Neuron (in vitro differentiated cells): ENCODE measurements at regions not wholly inside any gene's neighbourhood (a gene's known extent, or its start where the extent isn't known, plus 50 kb on each side); places are given as distances from the start of the nearest gene placed in this dataset.

Experiments used
- H2AFZ ChIP-seq: one replicate; pipeline ENCODE4 v1.6.1; 2013; ENCODE audit warnings: low read depth, mild to moderate bottlenecking, inconsistent platforms, low read length, moderate library complexity
- H3K27me3 ChIP-seq: one replicate; pipeline ENCODE4 v1.6.1; 2013; ENCODE audit warnings: low read length; ENCODE audit not compliant: insufficient read depth
- H3K36me3 ChIP-seq: one replicate; pipeline ENCODE4 v1.6.1; 2013; ENCODE audit warnings: low read length; ENCODE audit not compliant: insufficient read depth
- H3K4me1 ChIP-seq: one replicate; pipeline ENCODE4 v1.6.1; 2013; ENCODE audit warnings: low read length; ENCODE audit not compliant: insufficient read depth
- H3K4me3 ChIP-seq: 2 replicates; pipeline ENCODE4 v1.5.1; 2013; ENCODE audit warnings: mild to moderate bottlenecking, low read length, moderate library complexity
- H3K9me3 ChIP-seq: one replicate; pipeline ENCODE4 v1.6.1; 2013; ENCODE audit warnings: low read length

- Histone ChIP-seq H3K9me3 (no peaks in the 10 kb centered on the region), H3K36me3 (no peaks in the 10 kb centered on the region), H2AFZ (no peak overlapping the region), H3K4me1 (no peaks in the 10 kb centered on the region), H3K27me3 (no peaks in the 10 kb centered on the region), H3K4me3 (no peak overlapping the region)
Measured at GRCh38 chr10:57472823-57473619, 794.7 kb downstream of the IPMK start.

GRCh38 chr10:57468894-57469432 lies 798.7 kb downstream of the IPMK start:
- Histone ChIP-seq H3K4me1 (no peaks in the 10 kb centered on the region), H3K36me3 (no peaks in the 10 kb centered on the region), H3K27me3 (no peaks in the 10 kb centered on the region), H3K4me3 (no peak overlapping the region), H3K9me3 (no peaks in the 10 kb centered on the region), H2AFZ (no peak overlapping the region)

GRCh38 chr10:57465155-57465554 lies 802.5 kb downstream of the IPMK start:
- Histone ChIP-seq H3K36me3 (no peaks in the 10 kb centered on the region), H3K4me1 (no peaks in the 10 kb centered on the region), H2AFZ (no peak overlapping the region), H3K27me3 (no peaks in the 10 kb centered on the region), H3K9me3 (no peaks in the 10 kb centered on the region), H3K4me3 (no peak overlapping the region)

GRCh38 chr10:57460540-57460939 lies 807.2 kb downstream of the IPMK start:
- Histone ChIP-seq H2AFZ (no peak overlapping the region), H3K36me3 (no peaks in the 10 kb centered on the region), H3K4me3 (no peak overlapping the region), H3K4me1 (no peaks in the 10 kb centered on the region), H3K27me3 (no peaks in the 10 kb centered on the region), H3K9me3 (no peaks in the 10 kb centered on the region)

- H2AFZ ChIP-seq: no peak overlapping the region
- H3K27me3 ChIP-seq: no peaks in the 10 kb centered on the region
- no peak overlapping the region for H3K4me3 ChIP-seq
- no peaks in the 10 kb centered on the region for H3K9me3 ChIP-seq
- H3K4me1 ChIP-seq: peaks cover 1% of the 10 kb centered on the region
- H3K36me3 ChIP-seq: no peaks in the 10 kb centered on the region
Measured at GRCh38 chr10:57457972-57458512, 809.7 kb downstream of the IPMK start.

GRCh38 chr10:57430376-57430775 lies 837.3 kb downstream of the IPMK start:
- Histone ChIP-seq H2AFZ (no peak overlapping the region), H3K9me3 (no peaks in the 10 kb centered on the region), H3K36me3 (no peaks in the 10 kb centered on the region), H3K4me1 (no peaks in the 10 kb centered on the region), H3K27me3 (no peaks in the 10 kb centered on the region), H3K4me3 (no peak overlapping the region)

- H3K9me3 ChIP-seq: no peaks in the 10 kb centered on the region
- no peaks in the 10 kb centered on the region for H3K36me3 ChIP-seq
- no peaks in the 10 kb centered on the region for H3K27me3 ChIP-seq
- H3K4me1 ChIP-seq: peaks cover 4% of the 10 kb centered on the region
- no peak overlapping the region for H3K4me3 ChIP-seq
- H2AFZ ChIP-seq: no peak overlapping the region
Measured at GRCh38 chr10:57420881-57421280, 846.8 kb downstream of the IPMK start.

GRCh38 chr10:57418476-57418875 lies 849.2 kb downstream of the IPMK start:
- Histone ChIP-seq H3K27me3 (no peaks in the 10 kb centered on the region), H3K4me1 (peaks cover 4% of the 10 kb centered on the region), H2AFZ (no peak overlapping the region), H3K4me3 (no peak overlapping the region), H3K9me3 (no peaks in the 10 kb centered on the region), H3K36me3 (no peaks in the 10 kb centered on the region)

- no peak overlapping the region for H3K4me3 ChIP-seq
- H3K9me3 ChIP-seq: no peaks in the 10 kb centered on the region
- H2AFZ ChIP-seq: no peak overlapping the region
- H3K27me3 ChIP-seq: no peaks in the 10 kb centered on the region
- H3K4me1 ChIP-seq: peaks cover 5% of the 10 kb centered on the region
- no peaks in the 10 kb centered on the region for H3K36me3 ChIP-seq
Measured at GRCh38 chr10:57395923-57396322, 871.8 kb downstream of the IPMK start.

- no peaks in the 10 kb centered on the region for H3K36me3 ChIP-seq
- no peaks in the 10 kb centered on the region for H3K27me3 ChIP-seq
- no peak overlapping the region for H2AFZ ChIP-seq
- no peaks in the 10 kb centered on the region for H3K9me3 ChIP-seq
- no peaks in the 10 kb centered on the region for H3K4me1 ChIP-seq
- H3K4me3 ChIP-seq: no peak overlapping the region
Measured at GRCh38 chr10:57367412-57367811, 900.3 kb downstream of the IPMK start.

- Histone ChIP-seq H2AFZ (no peak overlapping the region), H3K9me3 (no peaks in the 10 kb centered on the region), H3K27me3 (no peaks in the 10 kb centered on the region), H3K4me3 (no peak overlapping the region), H3K36me3 (no peaks in the 10 kb centered on the region), H3K4me1 (no peaks in the 10 kb centered on the region)
Measured at GRCh38 chr10:57362811-57363210, 904.9 kb downstream of the IPMK start.

- Histone ChIP-seq H3K9me3 (no peaks in the 10 kb centered on the region), H3K4me3 (no peak overlapping the region), H3K4me1 (no peaks in the 10 kb centered on the region), H3K27me3 (no peaks in the 10 kb centered on the region), H2AFZ (no peak overlapping the region), H3K36me3 (no peaks in the 10 kb centered on the region)
Measured at GRCh38 chr10:57353403-57354003, 914.2 kb downstream of the IPMK start.

GRCh38 chr10:57351076-57351475 lies 916.6 kb downstream of the IPMK start:
- Histone ChIP-seq H3K27me3 (no peaks in the 10 kb centered on the region), H3K4me3 (no peak overlapping the region), H3K36me3 (no peaks in the 10 kb centered on the region), H3K4me1 (no peaks in the 10 kb centered on the region), H2AFZ (no peak overlapping the region), H3K9me3 (no peaks in the 10 kb centered on the region)
